HG02852 (cell line): ENCODE measurements at regions not wholly inside any gene's neighbourhood (a gene's known extent, or its start where the extent isn't known, plus 50 kb on each side); places are given as distances from the start of the nearest gene placed in this dataset.

Experiments
- ATAC-seq: cut with Tn5 transposase; IDR thresholded peaks from one replicate; pipeline ENCODE4 v1.9.1; 2021; ENCODE audit warnings: mild to moderate bottlenecking, moderate library complexity; ENCODE audit not compliant: unreplicated experiment

DNA sequence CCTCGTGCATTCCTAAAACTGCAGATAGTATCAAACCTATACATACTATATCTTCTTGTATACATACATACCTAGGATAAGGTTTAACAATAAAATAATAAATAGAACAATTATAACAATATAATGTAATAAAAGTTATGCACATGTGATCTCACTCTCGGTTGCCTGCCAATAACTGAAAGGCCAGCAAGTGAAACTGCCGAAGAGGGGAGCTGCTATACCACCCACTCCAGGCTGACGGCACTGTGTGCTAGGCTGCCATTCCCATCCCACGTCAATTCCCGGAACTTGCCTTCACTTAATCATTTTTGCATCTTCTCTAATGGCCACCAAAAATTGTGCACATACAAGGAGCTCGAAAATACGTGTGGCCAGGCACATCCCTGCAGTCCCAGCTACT, 451.1 kb upstream of the FAT1 start:
- ATAC-seq = no peak

DNA sequence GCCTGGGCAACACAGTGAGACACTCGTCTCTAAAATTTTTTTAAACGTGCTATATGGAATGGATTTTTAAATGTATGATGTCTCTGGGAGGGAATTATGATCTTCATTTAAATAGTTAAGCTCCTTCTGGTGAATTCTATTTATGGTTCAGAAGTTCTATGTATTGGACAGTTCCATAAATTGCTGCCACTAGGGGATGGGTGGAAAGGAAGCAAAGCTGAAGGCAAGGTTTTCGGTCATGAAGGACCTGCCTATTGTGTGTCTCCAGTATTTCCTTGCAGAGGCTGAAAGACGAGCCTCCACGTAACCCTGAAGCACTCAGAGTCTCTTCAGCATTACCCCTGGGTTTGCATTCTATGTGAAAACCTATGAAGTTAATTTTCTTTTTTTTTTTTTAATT, 451.5 kb upstream of the FAT1 start:
- no peak for ATAC-seq

DNA sequence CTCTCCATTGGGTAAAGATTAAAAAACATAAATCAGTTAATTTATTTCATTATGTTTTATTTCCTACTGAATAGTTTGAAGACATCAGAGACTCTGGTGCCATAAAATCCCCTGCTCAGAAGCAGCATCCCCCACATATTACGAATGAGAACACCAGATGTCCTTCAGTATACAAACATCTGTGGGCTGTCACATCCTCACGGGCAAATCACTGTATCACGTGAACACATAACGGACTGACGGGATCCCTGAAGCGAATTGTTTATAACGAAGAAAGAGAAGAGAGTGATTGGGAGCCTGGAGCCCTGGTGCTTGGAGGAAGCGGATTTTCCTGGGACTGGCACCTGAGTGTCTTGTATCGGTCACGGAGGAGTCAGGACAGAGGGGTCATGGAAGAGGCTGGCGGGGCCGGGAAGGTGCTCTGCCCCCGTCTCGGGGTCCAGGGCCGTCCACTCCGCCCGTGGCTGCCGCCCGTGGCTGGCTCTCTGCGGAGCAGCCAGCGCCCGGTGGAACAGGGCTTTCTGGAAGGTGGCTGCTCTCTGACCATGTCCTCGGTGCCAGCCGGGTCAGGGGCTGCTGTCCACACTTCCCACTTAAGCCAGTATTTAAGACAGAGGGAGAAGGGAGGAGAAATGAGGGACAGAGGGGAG, 452.7 kb upstream of the FAT1 start:
- ATAC-seq = no peak

DNA sequence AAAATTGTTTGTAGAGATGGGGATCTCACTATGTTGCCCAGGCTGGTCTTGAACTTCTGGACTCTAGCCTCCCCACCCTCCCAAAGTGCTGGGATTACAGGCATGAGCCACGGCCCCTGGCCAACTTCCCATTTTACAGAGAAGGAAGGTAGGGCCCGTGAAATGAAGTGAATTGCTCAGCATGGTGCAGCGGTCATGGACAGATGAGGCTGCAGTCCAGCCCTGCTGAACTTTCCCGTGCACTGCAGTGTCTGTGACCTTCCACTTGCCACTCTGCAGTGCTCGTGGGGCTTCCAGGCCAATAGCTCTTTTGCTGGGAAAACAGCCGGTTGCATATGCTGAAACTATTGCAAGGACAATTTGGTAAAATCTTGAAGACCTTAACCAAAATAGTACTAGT, 454.4 kb upstream of the FAT1 start:
- ATAC-seq = no peak

DNA sequence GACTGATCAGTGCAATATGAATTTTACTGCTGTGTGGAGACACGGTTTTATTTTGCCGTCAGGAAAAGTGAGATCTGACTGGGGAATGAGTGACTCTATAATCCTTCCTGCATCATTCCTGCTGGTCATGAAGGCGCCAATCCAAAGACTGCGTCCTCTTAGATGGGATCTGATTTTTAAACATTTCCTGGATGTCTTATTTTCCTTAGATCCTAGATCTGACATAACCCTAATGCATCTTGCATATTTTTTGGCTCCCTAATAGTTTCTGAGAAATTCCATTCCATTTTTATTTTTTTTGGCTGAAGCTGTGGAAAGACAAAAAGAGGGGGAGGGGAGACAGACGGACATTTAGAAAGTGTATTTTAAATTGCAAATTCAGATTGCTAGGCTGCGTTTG, 454.9 kb upstream of the FAT1 start:
- no peak for ATAC-seq

DNA sequence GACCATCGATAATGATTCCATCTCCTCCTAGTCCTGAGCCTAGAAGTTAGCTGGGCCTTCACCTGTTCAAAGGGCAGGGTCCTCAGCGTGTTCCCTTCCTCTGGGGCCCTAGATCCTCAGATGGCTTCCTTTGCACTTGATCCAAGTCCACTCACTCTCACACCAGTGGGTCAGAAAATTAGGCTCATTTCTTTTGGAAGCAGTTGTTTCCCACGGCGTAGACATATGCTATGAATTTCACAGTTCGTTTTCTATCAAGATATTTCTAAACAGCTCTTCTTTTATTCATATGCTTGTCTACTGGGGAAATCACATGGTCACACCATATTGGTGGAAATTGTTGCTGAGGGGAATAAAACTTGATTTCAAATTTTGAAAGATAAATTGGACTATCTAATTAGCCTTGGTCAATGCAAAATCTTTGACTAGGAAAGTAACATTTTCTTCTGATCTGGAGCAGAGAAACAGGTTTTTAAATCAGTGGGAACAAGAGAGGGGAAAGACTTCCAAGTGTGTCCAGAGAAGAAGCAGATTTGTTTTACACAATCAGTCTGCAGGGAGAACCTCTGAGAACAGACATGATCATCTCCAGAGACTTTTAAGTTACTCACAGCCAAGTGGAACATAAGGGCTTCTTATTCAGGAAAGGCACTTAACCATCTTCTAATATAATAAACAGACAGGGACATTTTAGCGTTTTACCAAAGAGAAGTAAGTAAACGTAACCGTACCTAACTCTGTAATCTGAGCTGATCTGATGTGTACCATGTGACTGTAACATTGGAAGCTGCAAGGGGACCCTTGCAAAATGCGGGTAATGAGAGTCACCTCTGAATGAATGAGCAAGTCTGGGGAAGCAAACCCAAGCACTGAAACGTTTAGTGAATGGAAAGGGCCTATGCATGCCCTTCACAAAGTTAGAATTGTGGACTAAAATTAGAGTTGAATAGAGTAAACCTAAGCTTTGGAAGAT, 455.7 kb upstream of the FAT1 start:
- no peak for ATAC-seq

DNA sequence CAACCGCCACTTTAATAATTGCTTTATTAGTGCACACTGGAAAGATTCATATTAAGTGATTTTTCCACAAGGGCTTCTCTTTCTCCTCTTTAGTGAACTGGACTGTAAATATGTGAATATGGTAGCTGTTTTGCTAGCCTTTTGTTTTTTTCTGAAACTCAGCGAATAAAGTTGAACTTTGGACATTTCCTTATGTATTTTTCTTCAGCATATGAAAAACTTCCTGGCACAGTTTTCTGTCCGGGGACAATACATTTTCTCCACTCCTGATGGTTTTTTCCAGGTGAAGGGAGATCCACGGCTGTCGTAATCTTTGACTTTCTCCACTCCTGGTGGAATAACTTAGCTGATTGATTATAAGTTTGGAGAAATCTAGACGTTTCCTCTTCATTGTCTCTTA, 457.4 kb upstream of the FAT1 start:
- no peak for ATAC-seq

DNA sequence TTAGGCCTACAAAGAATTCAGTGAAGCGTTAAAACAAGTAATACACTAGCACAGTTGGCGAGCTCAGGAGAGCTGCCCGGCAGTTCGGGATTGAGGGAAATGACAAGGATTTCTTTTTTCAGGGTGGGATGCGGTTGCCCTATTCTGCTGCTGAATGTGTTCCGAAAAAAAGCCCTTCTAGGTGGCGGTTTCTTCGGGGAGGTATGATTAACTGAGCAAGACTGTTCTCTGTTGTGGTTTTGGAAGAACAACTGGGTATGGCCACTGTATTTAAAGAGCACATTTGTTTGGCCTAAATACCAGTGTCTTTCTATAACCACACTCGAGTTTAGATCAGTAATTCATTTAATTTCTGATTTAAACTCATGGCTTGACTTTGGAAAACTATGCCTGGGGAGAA, 459.7 kb upstream of the FAT1 start:
- no peak for ATAC-seq

DNA sequence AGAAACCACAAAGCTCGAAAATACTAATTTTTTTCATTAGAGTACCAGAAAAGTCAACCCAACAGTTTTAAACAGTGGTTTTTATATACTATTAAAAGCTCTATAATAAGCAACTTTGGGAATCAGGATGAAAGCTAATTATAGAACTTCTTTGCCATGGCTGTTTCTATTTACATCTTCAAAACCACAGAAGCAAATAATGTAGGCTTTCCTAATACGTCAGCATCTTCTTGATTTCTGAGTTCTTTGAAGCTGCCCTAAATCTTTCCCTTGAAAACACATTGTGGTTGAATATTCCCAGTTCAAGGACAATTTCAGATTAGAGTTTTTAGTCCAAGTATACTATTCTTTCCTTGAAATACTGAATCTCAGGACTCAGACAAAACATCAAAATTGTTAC, 460.2 kb upstream of the FAT1 start:
- no peak for ATAC-seq

DNA sequence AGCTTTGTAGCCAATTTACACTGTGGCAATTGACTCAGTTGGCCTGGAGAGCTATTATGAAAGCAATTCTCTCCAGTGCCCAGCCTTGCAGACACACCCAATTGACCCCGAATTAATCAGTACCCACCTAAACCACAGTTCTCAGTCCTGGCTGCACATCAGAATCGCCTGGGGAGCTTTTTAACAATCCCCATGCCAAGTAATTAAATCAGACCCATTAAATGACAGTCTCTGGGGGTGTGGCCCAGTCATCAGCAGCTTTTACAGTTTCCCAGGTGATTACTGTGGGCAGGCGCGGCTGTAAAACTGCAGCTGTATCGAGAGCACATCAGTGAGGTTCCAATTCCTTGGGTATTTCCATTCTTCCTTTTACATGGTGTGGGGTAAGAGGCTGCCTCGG, 460.9 kb upstream of the FAT1 start:
- no peak for ATAC-seq

DNA sequence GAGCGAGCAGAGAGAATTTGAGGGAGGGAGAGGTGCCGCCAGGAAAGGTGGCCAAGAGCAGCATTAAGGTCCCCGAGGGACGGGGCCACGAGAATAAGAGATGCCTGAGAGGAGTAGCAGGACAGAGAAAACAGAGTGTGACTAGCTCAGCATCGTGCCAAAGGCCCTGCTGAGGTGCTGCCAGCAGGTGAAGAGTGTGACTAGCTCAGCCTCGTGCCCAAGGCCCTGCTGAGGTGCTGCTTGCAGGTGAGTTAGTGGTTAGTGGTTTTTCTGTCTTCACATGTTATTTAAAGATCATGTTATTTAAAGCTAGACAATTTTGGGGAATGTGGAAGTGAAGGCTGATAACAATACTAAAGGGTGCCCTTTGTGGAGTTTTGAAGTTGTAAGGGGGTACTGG, 464.5 kb upstream of the FAT1 start:
- no peak for ATAC-seq

DNA sequence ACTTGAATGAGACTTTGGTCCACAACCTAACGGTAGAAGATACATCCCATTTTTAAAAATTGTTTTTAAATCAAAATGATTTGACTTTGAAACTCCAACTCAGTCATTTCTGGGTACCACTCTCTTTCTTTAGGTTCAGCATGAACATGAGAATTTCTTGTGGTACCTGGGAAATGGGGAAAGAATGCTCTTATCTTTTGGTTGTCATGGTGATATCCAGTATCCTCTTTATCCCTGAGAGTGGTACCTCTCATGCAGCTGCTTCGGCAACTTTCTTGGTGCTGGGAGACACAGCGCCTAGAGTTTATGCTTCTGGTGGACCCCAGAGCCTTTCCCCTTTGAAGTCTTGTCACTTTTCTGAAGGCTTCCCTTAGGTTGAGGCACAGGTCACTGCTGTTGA, 465.1 kb upstream of the FAT1 start:
- ATAC-seq = no peak

DNA sequence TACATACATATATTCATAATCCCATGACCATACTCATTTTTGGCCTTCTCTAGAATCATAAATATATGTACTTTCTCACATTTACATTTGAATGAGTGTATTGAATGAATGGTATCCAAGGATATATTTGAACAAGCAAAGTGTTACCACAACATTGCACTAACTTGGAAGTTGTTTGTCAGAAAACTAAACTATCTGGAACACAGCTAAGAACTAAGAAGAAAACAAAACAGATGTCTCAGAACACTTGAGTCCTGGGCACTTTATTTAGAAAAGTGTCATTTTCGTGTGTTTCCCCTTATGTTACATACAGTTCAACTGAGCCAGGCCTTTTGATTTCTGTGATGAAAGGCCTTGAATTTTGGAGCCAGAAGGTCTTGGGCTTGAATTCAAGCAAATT, 466.7 kb upstream of the FAT1 start:
- ATAC-seq = no peak

DNA sequence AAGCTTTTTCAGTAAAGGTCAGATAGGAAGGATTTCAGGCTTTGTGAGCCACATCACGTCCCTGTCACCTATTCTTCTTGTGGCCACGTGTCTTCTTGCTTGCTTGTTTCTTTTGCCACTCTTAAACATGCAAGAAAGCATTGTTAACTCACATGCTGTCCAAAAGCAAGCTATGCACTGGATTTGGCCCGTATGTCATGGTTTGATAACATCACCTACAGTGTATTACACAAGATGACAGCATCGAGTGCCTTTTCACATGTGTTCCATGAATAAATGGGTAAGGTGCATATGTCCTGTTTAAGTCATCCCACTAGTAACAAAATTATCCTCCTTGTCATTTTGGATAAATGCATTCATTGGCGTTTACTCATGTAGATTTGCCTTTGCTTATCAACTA, 468.0 kb upstream of the FAT1 start:
- no peak for ATAC-seq

DNA sequence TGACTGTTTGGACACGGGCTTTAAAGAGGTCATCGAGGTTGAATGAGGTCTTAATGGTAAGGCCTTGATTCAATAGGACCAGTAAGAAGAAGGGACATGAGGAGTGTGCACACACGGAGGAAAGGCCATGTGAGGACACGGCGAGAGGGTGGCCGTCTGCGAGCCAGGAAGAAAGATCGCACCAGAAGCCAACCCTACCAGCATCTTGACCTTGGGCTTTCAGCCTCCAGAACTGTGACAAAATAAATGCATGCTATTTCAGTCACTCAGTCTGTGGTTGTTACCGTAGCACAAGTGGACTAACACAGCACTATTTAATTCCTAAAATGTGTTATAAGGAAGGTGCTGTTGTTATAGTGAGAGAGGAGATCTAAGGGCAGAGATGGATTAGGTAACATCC, 468.6 kb upstream of the FAT1 start:
- no peak for ATAC-seq

DNA sequence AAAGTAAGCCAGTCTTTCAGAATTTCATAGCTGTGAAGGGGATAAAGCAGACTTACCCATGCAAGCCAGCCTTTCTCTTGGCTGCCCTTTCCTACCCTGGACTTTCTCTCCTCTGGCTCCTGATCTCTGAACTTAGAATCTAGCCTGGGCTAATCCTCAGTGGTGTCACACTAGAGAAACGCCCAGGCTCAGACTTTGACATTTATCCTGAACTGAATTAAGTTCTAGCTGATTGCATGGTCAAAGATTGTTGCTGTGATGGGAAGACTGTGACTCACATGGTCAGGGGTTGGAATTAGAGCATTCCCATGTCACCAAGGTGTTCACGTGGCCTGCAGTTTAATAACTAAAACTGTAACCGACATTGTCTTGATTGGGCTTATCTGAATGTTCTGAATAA, 469.5 kb upstream of the FAT1 start:
- ATAC-seq = no peak

DNA sequence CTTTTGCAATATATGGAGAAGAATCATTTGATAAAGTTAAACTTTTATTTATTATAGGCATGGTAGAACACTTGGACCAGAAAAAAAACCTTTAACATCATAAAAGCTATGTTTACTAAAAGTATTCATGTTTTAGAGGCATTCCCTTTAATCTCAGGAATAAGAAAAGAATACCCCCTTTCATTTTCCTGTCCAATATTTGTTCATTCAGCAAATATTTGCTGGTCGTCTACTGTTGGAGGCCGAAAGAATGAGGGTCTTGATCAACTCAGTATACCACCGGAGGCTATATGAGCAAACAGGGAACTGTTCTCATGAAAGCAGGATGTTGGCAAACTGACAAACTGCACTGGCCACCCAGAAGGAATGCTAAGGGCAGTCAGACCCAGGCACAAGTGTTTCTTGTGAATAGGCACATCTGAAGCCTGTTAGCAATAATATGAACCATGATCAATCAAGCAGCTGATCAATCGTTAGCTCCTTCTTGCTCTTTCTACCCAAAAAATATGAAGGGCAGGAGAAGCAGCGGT, 480.8 kb upstream of the FAT1 start:
- no peak for ATAC-seq

DNA sequence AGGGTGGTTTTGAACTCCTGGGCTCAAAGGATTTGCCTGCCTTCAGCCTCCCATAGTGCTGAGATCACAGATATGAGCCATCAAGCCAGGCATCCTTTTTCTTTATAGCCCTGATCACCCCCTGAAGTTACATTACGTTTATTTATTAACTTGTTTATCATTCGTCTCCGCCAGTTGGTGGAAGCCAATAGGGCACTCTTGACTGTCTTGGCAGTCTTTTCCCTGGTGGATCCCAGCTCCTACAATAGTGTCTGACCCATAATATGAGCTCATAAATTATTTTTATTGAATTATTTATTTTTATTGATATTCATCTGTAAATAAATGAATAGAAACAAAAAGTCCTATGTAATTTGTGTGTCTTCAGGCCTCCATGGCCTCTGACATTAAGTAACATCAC, 484.3 kb upstream of the FAT1 start:
- ATAC-seq = no peak

DNA sequence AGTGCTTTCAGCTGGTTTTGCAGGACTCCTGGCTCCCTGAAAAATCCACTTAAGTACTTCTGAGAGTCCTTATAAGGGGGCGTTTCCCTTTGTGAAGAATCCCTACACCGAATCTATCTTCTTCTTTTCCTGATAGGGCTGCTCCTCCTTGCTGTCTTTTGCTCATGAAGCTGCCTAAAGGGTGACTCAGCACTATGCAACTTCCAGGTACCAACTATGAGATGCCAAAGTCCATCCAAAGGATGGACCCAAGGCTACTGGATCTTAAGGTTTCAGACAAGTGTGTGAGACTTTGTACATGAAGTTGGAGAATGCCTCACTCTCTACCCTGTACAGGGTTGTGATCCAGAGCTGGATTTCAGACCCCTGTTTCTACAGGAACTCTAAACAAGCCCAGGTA, 485.0 kb upstream of the FAT1 start:
- ATAC-seq = no peak

DNA sequence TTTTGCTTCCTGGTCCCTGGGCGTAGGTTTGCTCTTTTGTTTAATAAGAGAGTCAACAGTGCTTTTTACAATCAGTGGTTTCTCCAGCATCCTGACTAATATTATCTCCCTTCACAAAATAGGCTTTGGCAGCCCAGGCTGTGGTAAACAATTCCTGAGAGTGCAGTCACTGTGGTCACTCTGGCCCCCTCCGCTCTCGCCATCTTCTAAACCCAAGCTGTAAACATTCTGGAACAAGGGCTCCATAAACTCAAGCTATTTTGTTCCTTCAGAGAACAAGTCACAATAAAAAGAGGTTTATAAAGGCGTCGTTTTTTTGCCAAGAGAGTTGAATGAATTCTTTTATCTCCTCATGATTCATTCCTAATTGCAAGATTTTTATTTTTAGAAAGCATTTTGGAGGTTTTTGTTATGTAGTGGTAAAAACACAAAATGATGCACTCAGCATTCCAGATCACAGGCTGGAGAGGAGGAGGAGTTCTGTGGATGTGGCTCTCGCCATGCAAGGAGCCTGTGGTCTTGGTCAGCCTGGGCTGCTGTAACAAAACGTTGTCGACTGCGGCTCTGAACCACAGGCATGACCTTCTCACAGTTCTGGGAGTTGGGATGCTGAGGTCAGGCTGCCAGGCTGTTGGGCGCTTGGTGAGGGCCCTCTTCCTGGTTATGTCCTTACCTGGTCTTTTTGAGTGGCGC, 486.4 kb upstream of the FAT1 start:
- no peak for ATAC-seq

DNA sequence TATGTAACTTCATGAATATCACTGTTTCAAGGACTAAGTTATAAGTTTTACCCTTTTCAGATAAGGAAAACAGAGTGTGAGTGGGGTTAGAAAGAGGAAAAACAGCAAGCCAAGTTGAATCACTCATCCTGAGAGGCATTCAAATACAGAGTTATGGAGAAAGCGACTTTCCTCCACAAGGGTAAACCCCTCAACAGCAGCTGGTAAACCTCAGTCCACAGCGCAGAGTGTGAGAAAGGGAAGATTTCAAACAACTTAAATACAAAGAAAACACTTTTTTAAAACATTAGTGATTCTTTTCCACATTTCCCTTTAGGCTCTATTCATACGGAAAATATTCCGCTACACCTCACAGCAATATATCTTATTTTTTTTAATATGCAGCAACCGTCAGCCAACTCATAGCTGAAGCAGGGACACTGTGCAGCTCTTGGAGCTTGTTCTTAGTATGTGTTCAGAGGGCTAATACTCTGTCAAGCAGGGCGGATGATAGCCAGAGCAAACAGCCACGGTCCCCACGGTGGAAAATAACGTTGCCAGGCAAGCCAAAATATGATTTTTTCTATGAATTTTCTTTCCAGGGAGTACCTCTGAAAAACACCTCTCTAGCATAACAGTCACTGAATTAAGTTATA, 488.9 kb upstream of the FAT1 start:
- no peak for ATAC-seq
